H1 (cell line): ENCODE measurements at regions not wholly inside any gene's neighbourhood (a gene's known extent, or its start where the extent isn't known, plus 50 kb on each side); places are given as distances from the start of the nearest gene placed in this dataset.

Experiments
- CHD2 ChIP-seq: IDR thresholded peaks from 2 replicates; pipeline ENCODE4 v1.6.1; 2012; ENCODE audit warnings: low read length, improper control_type of control experiment
- EZH2 ChIP-seq: fragments of 200-600 bp; sonication (generic); IDR thresholded peaks from 2 replicates; pipeline ENCODE4 v1.7.1; 2012; ENCODE audit warnings: low read depth, mild to moderate bottlenecking, moderate library complexity, low read length, inconsistent platforms; ENCODE audit not compliant: severe bottlenecking
- GABPA ChIP-seq: IDR thresholded peaks from 2 replicates; pipeline ENCODE4 v1.6.1; 2011; ENCODE audit warnings: mild to moderate bottlenecking, low read length, moderate library complexity, borderline replicate concordance; ENCODE audit not compliant: insufficient read depth
- POLR2A ChIP-seq, 2 experiments: IDR thresholded peaks; 1 replicate in 1 of 2; 2 replicates in 1 of 2; pipeline ENCODE4 v1.6.1; 2011; ENCODE audit warnings: low read depth in 2 of 2, low read length in 2 of 2, mild to moderate bottlenecking in 2 of 2; ENCODE audit errors: control extremely low read depth in 1 of 2
- POLR2AphosphoS5 ChIP-seq: IDR thresholded peaks from 2 replicates; pipeline ENCODE4 v1.6.1; 2011; ENCODE audit warnings: low read depth, low read length
- SIN3A ChIP-seq, 2 experiments: IDR thresholded peaks in 1 of 2; conservative IDR thresholded peaks in 1 of 2; 2 replicates each; pipeline ENCODE4 v1.6.1; 2011 to 2012; ENCODE audit warnings: low read length in 2 of 2, improper control_type of control experiment in 1 of 2, low read depth in 1 of 2, mild to moderate bottlenecking in 1 of 2
- SRF ChIP-seq: IDR thresholded peaks from 2 replicates; pipeline ENCODE4 v1.6.1; 2011; ENCODE audit warnings: mild to moderate bottlenecking, low read depth, low read length, moderate library complexity
- TF ChIP-seq, protein P1 (sequence below), 3 experiments: IDR thresholded peaks; 1 replicate in 2 of 3; 2 replicates in 1 of 3; pipeline versions ENCODE4 v1.5.1 to v1.6.1; 2011; ENCODE audit warnings: low read length in 3 of 3, mild to moderate bottlenecking in 3 of 3, inconsistent platforms in 2 of 3, low read depth in 1 of 3, moderate library complexity in 1 of 3; ENCODE audit not compliant: insufficient read depth in 1 of 3; ENCODE audit errors: control extremely low read depth in 1 of 3

DNA sequence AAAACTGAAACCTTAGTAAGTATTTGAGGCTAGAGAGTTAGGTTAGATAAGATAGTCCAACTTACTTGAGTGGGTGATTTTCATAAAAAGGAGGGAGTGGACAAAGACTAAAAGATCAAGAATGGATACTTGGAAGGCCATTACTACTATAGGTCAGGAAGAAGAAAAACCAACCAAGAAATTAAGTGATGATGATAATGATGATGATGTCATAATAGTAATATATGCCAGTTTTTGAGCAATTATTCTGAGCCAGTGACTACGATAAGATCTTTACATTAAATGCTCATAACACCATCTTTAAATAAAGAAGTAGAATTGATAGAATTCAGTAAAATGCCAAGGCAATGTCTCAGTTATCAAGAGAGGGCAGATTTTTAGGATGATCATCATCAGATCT, 430.7 kb upstream of the ADAMTS5 start:
- TF ChIP-seq, protein P1, sequence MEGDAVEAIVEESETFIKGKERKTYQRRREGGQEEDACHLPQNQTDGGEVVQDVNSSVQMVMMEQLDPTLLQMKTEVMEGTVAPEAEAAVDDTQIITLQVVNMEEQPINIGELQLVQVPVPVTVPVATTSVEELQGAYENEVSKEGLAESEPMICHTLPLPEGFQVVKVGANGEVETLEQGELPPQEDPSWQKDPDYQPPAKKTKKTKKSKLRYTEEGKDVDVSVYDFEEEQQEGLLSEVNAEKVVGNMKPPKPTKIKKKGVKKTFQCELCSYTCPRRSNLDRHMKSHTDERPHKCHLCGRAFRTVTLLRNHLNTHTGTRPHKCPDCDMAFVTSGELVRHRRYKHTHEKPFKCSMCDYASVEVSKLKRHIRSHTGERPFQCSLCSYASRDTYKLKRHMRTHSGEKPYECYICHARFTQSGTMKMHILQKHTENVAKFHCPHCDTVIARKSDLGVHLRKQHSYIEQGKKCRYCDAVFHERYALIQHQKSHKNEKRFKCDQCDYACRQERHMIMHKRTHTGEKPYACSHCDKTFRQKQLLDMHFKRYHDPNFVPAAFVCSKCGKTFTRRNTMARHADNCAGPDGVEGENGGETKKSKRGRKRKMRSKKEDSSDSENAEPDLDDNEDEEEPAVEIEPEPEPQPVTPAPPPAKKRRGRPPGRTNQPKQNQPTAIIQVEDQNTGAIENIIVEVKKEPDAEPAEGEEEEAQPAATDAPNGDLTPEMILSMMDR (IDR thresholded peaks at IDR 0.05; ENCODE audit: control extremely low read depth in 1 of 3, insufficient read depth in 1 of 3, low read depth in 1 of 3, low read length in 3 of 3) = no peak
- TF ChIP-seq GABPA (no peak), POLR2A (IDR thresholded peaks at IDR 0.05; ENCODE audit: control extremely low read depth in 1 of 2, low read depth in 2 of 2, low read length in 2 of 2) (no peak), EZH2 (no peak), SIN3A (conservative IDR thresholded peaks at IDR 0.05 in 1 of 2, IDR thresholded peaks at IDR 0.05 in 1 of 2; ENCODE audit: low read depth in 1 of 2, low read length in 2 of 2) (no peak), SRF (no peak), POLR2AphosphoS5 (no peak), CHD2 (no peak)
